NT2/D1 (cell line): ENCODE measurements at regions not wholly inside any gene's neighbourhood (a gene's known extent, or its start where the extent isn't known, plus 50 kb on each side); places are given as distances from the start of the nearest gene placed in this dataset.

Experiments used
- YY1 ChIP-seq: IDR thresholded peaks from 2 replicates; pipeline ENCODE4 v1.6.1; 2011; ENCODE audit not compliant: insufficient read length, insufficient read depth
- ZNF274 ChIP-seq: IDR thresholded peaks from 2 replicates; pipeline ENCODE4 v1.6.1; 2011; ENCODE audit warnings: mild to moderate bottlenecking, low read depth, low read length

DNA sequence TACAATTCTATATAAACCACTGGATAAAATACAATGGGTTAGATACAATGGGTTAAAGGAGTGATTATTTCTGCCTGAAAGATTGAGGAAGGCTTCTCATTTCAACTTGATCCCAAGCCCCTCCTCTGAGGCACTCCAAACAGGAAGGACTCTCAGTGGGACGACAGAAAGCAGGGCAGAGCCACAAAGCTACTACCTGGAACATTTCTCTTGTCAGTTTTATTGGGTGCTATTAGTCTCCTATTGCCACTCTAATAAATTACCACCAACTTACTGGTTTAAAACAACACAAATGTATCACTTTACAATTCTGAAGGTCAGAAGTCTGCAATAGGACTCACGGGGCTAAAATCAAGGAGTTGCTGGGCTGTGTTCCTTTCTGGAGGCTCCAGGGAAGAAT is 146.7 kb downstream of the MREG start:
- TF ChIP-seq ZNF274: no peak
- no peak for TF ChIP-seq YY1
